HepG2 (cell line): ENCODE measurements at regions not wholly inside any gene's neighbourhood (a gene's known extent, or its start where the extent isn't known, plus 50 kb on each side); places are given as distances from the start of the nearest gene placed in this dataset.

Source experiments
- ATAC-seq: fragments of 200-7000 bp; cut with Tn5 transposase; 3 replicates; pipeline ENCODE4 v1.9.1; 2020; ENCODE audit warnings: mild to moderate bottlenecking, moderate library complexity
- BruUV-seq: library from RNA; stranded (reverse); fragments of 400-500 nt; replicated peaks from 2 replicates; lab custom pipeline; 2021; lab: Mats Ljungman, UMichigan
- CTCF ChIA-PET: fragments of 300-600 bp; formaldehyde crosslinking; extraction: SDS; loops from one replicate; lab custom pipeline; 2021; ENCODE audit warnings: low total read pairs, inconsistent platforms, low intra/inter-chr PET ratio; lab: Yijun Ruan, JAX
- POLR2A ChIA-PET: fragments of 350-600 bp; sonication (Branson Sonifier 250); formaldehyde crosslinking; loops from one replicate; lab custom pipeline; 2020; ENCODE audit warnings: antibody characterized with exemption, inconsistent platforms; lab: Yijun Ruan, JAX
- DNase-seq: peaks from one replicate; pipeline ENCODE4 v3.0.0-alpha.2; 2015; ENCODE audit warnings: low spot score
- FAIRE-seq: peaks from 3 replicates; lab custom pipeline; 2011; peaks lifted over from hg19 to GRCh38; lab: Jason Lieb, UNC
- H2AFZ ChIP-seq: one replicate; pipeline ENCODE4 v1.6.1; 2011; ENCODE audit warnings: low read length, inconsistent platforms
- H3K27ac ChIP-seq: fragments of 300-600 bp; 3 replicates; pipeline ENCODE4 v1.8.0; 2011; ENCODE audit warnings: mixed run types, mild to moderate bottlenecking, mixed read lengths, low read length, inconsistent platforms; ENCODE audit not compliant: insufficient read depth; ENCODE audit errors: extremely low read length
- H3K27me3 ChIP-seq, 2 experiments: fragments of 200-600 bp in 1 of 2; 2 replicates in 1 of 2; 3 replicates in 1 of 2; pipeline versions ENCODE4 v1.6.0 to v1.8.0; 2011; ENCODE audit warnings: low read length in 2 of 2, mild to moderate bottlenecking in 2 of 2, moderate library complexity in 2 of 2, inconsistent platforms in 1 of 2; ENCODE audit not compliant: insufficient read depth in 2 of 2, control insufficient read depth in 1 of 2
- H3K36me3 ChIP-seq, 2 experiments: fragments of 200-600 bp in 1 of 2; replicated peaks in 1 of 2; 2 replicates in 1 of 2; 3 replicates in 1 of 2; pipeline versions ENCODE4 v1.5.1 to v1.8.0; 2011; ENCODE audit warnings: low read length in 2 of 2, inconsistent platforms in 1 of 2; ENCODE audit not compliant: insufficient read depth in 2 of 2, control insufficient read depth in 1 of 2
- H3K4me1 ChIP-seq: 2 replicates; pipeline ENCODE4 v1.5.1; 2012; ENCODE audit warnings: low read length, inconsistent platforms; ENCODE audit not compliant: insufficient read depth
- H3K4me2 ChIP-seq: 2 replicates; pipeline ENCODE4 v1.6.0; 2011; ENCODE audit warnings: low read depth, low read length, inconsistent platforms
- H3K4me3 ChIP-seq, 3 experiments: fragments of 200-600 bp in 1 of 3; sonication (generic), shearing (Covaris generic) in 1 of 3; replicated peaks in 1 of 3; 2 replicates each; pipeline ENCODE4 v1.5.1; 2011 to 2016; ENCODE audit warnings: low read length in 3 of 3, inconsistent platforms in 2 of 3, low read depth in 2 of 3, mild to moderate bottlenecking in 2 of 3, control low read depth in 1 of 3, mixed read lengths in 1 of 3; ENCODE audit not compliant: insufficient read depth in 1 of 3
- H3K79me2 ChIP-seq: one replicate; pipeline ENCODE4 v1.6.1; 2011; ENCODE audit warnings: low read length, inconsistent platforms; ENCODE audit not compliant: insufficient read depth
- H3K9ac ChIP-seq: 2 replicates; pipeline ENCODE4 v1.6.0; 2011; ENCODE audit warnings: mild to moderate bottlenecking, low read depth, low read length, inconsistent platforms; ENCODE audit not compliant: insufficient read depth
- H3K9me3 ChIP-seq: 2 replicates; pipeline ENCODE4 v1.5.1; 2012; ENCODE audit warnings: mild to moderate bottlenecking, low read length
- H4K20me1 ChIP-seq: 2 replicates; pipeline ENCODE4 v1.6.0; 2011; ENCODE audit warnings: inconsistent platforms, mild to moderate bottlenecking, low read length, moderate library complexity; ENCODE audit not compliant: insufficient read depth
- ARID4A ChIP-seq: sonication (generic); formaldehyde crosslinking; IDR thresholded peaks from 2 replicates; pipeline ENCODE4 v1.5.0; 2020; ENCODE audit warnings: mild to moderate bottlenecking, missing genetic modification reagents, borderline replicate concordance
- ATF4 ChIP-seq, 2 experiments: fragments of 450-650 bp in 1 of 2; sonication (generic) in 1 of 2; formaldehyde crosslinking; IDR thresholded peaks; 2 replicates each; pipeline versions ENCODE4 v1.5.0 to v1.8.0; 2020 to 2022; ENCODE audit warnings: mild to moderate bottlenecking in 1 of 2, missing genetic modification reagents in 1 of 2
- HES4 ChIP-seq: sonication (generic); formaldehyde crosslinking; IDR thresholded peaks from 2 replicates; pipeline ENCODE4 v1.9.0; 2021; ENCODE audit warnings: mild to moderate bottlenecking, missing genetic modification reagents, borderline replicate concordance
- MEIS2 ChIP-seq: sonication (generic); formaldehyde crosslinking; IDR thresholded peaks from 2 replicates; pipeline ENCODE4 v1.9.0; 2021; ENCODE audit warnings: mild to moderate bottlenecking, missing genetic modification reagents
- NCOA2 ChIP-seq: sonication (generic); formaldehyde crosslinking; IDR thresholded peaks from 2 replicates; pipeline ENCODE4 v1.8.0; 2022; ENCODE audit warnings: inconsistent platforms
- SP4 ChIP-seq: sonication (generic); formaldehyde crosslinking; IDR thresholded peaks from 2 replicates; pipeline ENCODE4 v1.8.1; 2023; ENCODE audit warnings: mild to moderate bottlenecking, missing genetic modification reagents
- TOPORS ChIP-seq: sonication (generic); formaldehyde crosslinking; IDR thresholded peaks from 2 replicates; pipeline ENCODE4 v1.8.0; 2023; ENCODE audit warnings: mild to moderate bottlenecking, missing genetic modification reagents
- XRCC5 ChIP-seq: fragments of 200-400 bp; formaldehyde crosslinking; optimal IDR thresholded peaks from 2 replicates; pipeline ENCODE3; 2017; ENCODE audit warnings: mild to moderate bottlenecking, low read length
- ZMYM3 ChIP-seq: sonication (generic); formaldehyde crosslinking; IDR thresholded peaks from 2 replicates; pipeline ENCODE4 v1.5.1; 2020; ENCODE audit warnings: mild to moderate bottlenecking, missing genetic modification reagents
- ZNF460 ChIP-seq: sonication (generic); formaldehyde crosslinking; IDR thresholded peaks from 2 replicates; pipeline ENCODE4 v1.5.1; 2020; ENCODE audit warnings: missing genetic modification reagents, mild to moderate bottlenecking, borderline replicate concordance
- ZNF784 ChIP-seq: sonication (generic); formaldehyde crosslinking; IDR thresholded peaks from 2 replicates; pipeline ENCODE4 v1.5.1; 2020; ENCODE audit warnings: missing genetic modification reagents, mild to moderate bottlenecking, borderline replicate concordance
- ZNF883 ChIP-seq: sonication (generic); formaldehyde crosslinking; IDR thresholded peaks from 2 replicates; pipeline ENCODE4 v1.5.1; 2020; ENCODE audit warnings: mild to moderate bottlenecking, missing genetic modification reagents; ENCODE audit errors: not compliant biosample characterization
- ZXDC ChIP-seq: sonication (generic); formaldehyde crosslinking; IDR thresholded peaks from 2 replicates; pipeline ENCODE4 v1.5.0; 2020; ENCODE audit warnings: mild to moderate bottlenecking, missing genetic modification reagents
- WGBS: methylation state at CpG from one replicate; pipeline ENCODE4 v1.1.6; 2017; ENCODE audit warnings: low lambda C conversion rate; 5-methylcytosine and 5-hydroxymethylcytosine counted together
- in situ Hi-C: cut with HindIII; loops from 2 replicates; pipeline ENCODE4 v1.10.0; 2017; ENCODE audit warnings: low pct_unique_long_range_greater_than_20kb; ENCODE audit not compliant: extremely low pct_ligation_motif_present
- intact Hi-C: fragments of 100-400 bp; cut with micrococcal nuclease; formaldehyde crosslinking; loops from one replicate; pipeline ENCODE4 v1.10.0; 2022; ENCODE audit not compliant: unreplicated experiment

GRCh38 chr11:33942954-33943353 is 51.1 kb upstream of the LMO2 start:
- intact Hi-C loops (no loop called here), in situ Hi-C loops (no loop called here)
- FAIRE-seq (no peak), DNase-seq (no peak), ATAC-seq (no peak)
- no peaks in the 10 kb centered on the region for H3K79me2 ChIP-seq
- H3K4me1 ChIP-seq, result no peaks in the 10 kb centered on the region
- 0 out of 5 replicates have a peak, but pooled peaks cover 0 to 2% of the 10 kb centered on the region in 2 experiments for H3K27me3 ChIP-seq
- no TSS peak for BruUV-seq
- POLR2A ChIA-PET, result no interaction called here
- H3K9me3 ChIP-seq, result no peaks in the 10 kb centered on the region
- TF ChIP-seq HES4 (CRISPR knock-in tag) (no peak), ATF4 (CRISPR knock-in tag; IDR thresholded peaks at IDR 0.05) (no peak), ZNF784 (CRISPR knock-in tag) (no peak), ARID4A (CRISPR knock-in tag) (no peak), MEIS2 (CRISPR knock-in tag) (no peak), NCOA2 (CRISPR knock-in tag) (no peak), ZMYM3 (CRISPR knock-in tag) (no peak), ZNF883 (CRISPR knock-in tag) (no peak), ZNF460 (no peak), TOPORS (CRISPR knock-in tag) (no peak), ZXDC (CRISPR knock-in tag) (no peak), SP4 (CRISPR knock-in tag) (no peak), XRCC5 (no peak)
- no peaks in the 10 kb centered on the region for H4K20me1 ChIP-seq
- H3K9ac ChIP-seq, result no peak overlapping the region
- H3K4me3 ChIP-seq, result no peak overlapping the region
- H3K36me3 ChIP-seq, result no peaks in the 10 kb centered on the region
- no peak overlapping the region for H3K27ac ChIP-seq
- no peak overlapping the region for H2AFZ ChIP-seq
- CTCF ChIA-PET, result no interaction called here
- 12% methylated on average over 4 of the region's 4 CpGs for WGBS
- no peak overlapping the region for H3K4me2 ChIP-seq
